ENCODE measurements at regions not wholly inside any gene's neighbourhood (a gene's known extent, or its start where the extent isn't known, plus 50 kb on each side); places are given as distances from the start of the nearest gene placed in this dataset.

DNA sequence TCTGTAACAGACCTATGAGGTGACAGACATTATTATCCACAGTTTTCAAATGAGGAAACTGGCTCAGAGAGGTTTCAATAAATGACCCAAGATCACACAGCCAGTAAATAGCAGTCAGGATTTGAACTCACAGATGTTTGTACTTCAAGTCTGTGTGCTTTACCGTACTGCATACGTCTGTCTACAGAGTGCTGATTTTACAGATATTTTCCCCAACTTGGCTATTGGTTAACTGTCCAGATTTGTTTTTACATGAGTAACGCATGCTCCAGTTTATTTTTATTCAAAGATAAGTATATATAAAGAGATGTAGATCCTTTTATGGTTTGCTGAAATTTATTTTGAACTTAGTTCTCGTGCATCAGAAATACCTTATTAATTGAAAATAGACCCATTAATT, 65.7 kb upstream of the SLC38A2 start:
- TF ChIP-seq POLR2AphosphoS5 (IDR thresholded peaks at IDR 0.05; ENCODE audit: low read depth, low read length) (no peak), TAF1 (IDR thresholded peaks at IDR 0.05; ENCODE audit: borderline replicate concordance, low read depth, low read length) (no peak)

All from GM12892 (cell line).